ENCODE measurements at regions not wholly inside any gene's neighbourhood (a gene's known extent, or its start where the extent isn't known, plus 50 kb on each side); places are given as distances from the start of the nearest gene placed in this dataset.

- TF ChIP-seq CTCF (IDR thresholded peaks at IDR 0.05), result no peak
- TF ChIP-seq ZFX (IDR thresholded peaks at IDR 0.05; ENCODE audit: borderline replicate concordance), result no peak
Observed at GRCh38 chr10:29957907-29958331, 101.5 kb downstream of the JCAD start.
